HUDEP-2 (cell line): ENCODE measurements at regions not wholly inside any gene's neighbourhood (a gene's known extent, or its start where the extent isn't known, plus 50 kb on each side); places are given as distances from the start of the nearest gene placed in this dataset.

ENCODE experiments used
- DNase-seq, 76 experiments: peaks; one replicate each; lab custom pipeline; 2025; ENCODE audit not compliant: unreplicated experiment in 76 of 76; lab: John Stamatoyannopoulos, UW

DNA sequence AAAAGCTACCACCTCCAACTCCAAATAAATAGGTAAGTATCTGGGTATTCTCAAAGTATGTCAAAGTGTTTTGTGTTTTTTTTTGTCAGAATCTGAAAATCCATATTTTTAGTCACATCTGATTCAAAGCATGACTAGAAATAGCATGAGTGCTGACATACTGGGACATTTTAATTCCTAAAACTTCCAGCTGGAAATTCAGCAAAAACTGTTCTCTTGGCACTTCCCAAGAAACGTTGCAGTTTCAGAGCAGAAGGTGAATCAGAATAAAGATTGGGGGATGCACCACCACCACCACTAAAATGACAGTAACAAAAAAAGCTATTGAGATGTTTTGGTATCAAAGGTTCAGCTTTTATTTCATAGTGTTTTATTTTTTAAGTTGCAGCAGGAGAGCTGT lies 724.6 kb upstream of the CELF2 start:
- no peak for DNase-seq

DNA sequence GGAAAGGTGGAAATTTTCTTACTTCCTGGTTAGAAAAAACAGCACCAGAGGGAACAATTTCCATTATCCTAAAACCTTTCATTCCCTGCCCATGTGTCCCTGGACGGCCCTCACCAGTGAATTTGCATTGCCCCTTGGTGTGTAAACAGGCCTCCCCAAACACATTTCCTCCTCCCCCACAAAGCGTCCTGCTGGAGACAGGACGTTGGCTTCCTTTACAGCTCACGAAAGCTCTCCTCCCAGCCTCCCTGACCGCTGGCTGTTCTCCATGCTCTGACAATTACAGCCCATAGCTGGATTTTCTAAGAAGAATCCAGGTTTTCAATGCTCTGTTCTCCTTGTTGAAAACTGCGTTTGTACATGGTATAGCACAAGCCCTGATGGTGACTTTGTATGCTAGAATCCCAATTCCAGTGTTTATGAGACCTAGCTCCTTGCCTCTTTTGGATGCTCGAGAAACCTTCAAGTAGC lies 724.2 kb upstream of the CELF2 start:
- no peak for DNase-seq

DNA sequence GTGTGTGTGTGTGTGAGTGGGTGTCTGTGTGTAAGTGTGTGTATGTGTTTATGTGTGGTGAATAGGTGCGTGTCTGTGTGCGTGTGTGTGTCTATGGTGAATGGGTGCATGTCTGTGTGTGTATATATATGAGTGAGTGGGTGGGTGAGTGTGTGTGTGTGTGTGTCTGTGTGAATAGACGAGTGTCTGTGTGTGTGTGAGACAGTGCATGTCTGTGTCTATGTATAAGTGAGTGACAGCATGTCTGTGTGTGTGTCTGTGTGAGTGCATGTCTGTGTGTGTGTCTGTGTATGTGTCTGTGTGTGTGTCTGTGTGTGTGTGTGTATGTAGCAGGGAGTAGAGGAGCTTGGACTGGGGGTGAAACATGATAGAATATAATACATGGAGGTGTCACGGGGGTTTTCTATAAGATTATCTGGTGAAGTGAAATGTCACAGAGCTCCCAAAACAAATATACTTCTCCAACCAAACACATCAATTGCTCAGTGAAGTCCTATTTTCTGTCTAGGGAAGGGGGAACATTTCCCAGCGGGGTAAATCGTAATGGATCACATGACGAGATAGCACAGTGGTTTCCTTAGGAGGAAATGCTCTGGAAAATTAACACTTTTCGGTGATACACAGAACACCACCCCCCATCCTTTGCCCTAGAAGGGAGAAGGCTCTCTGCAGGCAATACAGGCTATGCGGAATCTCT lies 723.3 kb upstream of the CELF2 start:
- DNase-seq = no peak

DNA sequence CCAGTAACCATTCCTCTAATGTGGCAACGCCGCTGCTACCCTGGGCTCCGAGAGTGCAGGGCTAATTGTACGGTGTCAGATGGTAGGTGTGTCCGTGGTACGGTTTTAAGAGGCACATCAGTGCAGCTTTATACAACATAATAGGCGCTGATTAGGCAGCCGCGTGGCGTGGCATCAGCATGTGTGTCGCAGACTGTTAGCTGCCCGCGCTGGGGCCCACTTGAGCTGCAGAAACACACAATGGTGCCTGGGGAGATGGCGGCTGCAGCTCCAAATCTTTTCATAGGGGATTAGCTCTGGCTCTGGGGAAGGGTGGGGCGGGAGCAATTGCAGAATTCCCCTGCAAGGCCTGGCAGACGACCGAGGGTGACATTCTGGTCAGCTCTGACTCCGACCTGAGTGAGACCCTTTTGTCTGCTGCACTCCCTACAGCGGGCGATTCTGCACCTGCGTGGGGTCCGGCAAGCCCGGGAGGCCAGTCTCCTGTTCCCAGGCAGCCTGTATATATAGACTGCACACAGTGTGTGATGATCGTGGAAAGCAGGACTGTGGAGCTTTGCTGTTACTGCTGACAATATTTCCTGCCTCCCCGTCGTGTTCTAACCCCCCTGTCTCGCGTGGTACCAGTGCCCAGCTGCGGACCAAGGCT lies 722.7 kb upstream of the CELF2 start:
- DNase-seq = no peak

DNA sequence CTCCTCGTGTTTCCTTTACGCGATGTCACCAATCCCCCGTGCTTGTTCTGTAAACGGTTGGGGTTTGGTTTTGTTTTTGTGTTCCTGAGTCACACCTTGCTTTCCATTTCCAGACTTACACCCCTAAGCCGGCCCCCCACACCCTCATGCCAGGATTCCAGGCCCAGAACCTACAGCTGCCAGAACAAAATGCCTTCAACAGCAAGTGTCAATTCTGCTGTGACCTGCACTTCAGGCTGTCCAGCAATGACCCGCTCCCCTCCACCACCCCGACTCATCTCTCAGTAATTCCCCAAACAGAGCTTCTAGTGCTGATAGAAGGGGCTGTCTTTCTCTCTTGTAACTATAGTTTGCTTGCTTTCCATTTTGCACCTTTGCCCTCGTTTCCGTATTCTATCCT lies 722.1 kb upstream of the CELF2 start:
- no peak for DNase-seq

DNA sequence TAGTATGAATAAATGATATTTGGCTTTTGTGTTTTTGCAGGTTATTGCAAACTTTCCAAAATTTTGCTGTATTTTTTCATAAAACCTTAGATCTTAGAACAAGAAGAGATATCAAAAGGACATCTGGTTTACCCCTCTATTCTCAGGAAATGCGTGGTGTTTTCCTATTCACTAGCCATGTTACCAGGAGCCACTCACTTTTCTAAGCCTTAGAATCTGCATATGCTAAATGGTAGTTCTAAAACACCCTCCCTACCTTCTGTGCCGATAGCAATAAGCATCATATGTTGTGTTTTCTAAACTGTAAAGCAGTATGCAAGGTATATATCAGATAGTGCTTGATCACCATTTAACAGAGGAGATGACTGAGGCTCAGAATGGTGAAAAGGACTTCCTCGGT lies 715.0 kb upstream of the CELF2 start:
- no peak for DNase-seq

DNA sequence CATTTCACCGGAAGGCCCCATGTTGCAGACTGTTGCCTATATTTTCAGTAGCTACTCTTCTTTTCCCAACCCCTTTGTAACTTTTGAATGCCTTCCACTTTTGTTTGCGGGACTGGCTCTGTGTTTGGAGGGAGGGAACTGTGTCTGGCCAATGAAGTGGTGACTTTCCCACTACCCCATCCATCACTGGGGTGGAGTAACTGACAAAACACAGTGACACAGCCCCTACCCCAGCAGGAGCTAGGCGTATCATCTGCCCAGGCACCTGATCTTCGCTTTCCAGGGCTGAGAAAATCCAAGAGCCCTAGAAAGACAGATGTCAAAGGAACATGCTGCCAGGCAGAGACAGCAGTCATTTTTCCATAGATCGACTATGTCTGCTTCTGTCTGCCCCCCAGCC lies 710.6 kb upstream of the CELF2 start:
- DNase-seq = no peak

DNA sequence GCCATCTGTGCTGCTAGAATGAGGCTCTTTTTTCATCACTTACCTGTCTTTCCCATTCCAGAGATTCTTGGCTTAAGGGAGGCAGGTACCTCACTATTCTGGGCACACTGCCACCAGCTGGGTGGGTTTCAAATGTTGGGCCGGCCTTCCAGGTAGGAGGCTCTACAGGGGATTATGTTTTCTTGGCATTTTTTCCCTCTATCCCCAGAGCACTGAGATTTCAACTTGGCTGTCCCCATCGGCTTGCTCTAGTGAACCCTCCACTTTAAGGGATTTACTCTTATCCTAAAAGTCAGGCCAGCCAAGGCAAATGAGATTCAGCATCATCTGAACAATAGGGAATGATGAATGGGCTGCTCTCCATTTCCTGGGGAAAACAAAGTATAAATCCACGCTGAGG lies 710.1 kb upstream of the CELF2 start:
- no peak for DNase-seq

DNA sequence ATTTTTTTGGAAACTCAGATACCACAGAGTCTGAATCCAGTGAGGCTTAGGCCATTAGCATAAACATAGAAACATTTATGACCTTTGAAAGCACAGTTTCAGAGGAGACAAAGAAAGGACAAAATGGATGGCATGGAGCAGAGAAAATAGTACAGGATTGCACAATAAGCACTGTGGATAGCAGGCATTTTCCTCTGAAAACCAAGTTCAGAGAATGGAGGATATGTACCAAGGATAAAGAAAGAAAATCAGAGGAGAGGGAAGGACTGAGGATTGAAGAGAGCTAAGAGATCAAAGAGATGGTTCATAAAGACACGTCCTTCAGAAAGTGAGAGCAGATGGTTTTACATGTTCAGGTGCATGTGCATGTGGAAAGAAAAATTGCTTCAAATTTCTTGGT lies 707.2 kb upstream of the CELF2 start:
- DNase-seq = no peak

DNA sequence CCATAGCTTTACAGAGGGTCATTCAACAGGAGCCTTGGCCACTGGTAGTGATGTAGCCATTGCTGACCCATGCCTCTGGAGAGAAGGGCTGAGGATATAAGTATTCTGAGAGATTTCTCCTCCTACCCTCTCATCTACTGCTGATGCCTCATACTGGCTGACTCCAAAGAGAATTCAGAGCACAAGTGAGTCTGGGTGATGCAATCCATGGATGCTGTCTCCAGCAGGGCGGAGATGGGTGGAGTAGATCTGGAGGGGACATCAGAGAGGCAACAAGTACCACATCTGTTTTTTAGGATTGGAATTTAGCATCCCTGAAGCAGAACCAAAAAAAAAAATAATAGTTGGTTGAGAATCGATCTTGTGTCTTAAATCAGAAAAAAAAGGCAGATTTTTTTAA lies 705.7 kb upstream of the CELF2 start:
- DNase-seq = no peak

DNA sequence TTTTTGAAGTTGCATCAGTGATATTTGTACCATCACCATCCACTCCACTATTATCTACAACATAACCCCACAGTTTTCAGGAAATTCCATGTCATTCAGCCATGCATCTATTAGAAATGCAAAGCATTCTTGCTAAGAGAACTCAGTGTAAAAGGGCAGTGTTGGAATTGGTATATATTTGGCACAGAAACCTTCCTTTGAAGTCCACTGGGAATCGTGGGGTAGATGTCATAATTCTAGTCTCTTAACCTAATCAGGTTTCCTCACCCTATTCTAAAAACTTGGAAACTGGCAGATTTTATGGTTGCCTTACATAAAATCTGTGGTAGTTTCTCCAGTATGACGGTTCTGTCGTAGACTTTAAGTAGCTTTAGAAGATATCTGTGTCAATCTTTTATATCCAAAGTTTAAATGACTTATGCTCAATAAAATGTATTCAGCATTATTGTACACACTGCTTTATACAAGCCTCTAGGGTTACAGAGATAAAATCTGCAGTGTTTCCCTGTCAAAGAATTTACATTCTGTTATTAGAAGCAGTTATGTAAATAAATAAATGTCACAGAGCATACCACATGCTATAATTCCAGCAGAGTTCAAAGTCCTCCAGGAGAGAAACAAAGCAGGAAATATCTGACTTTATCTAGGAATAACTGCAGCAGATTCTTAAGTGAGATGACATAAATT lies 704.4 kb upstream of the CELF2 start:
- no peak for DNase-seq

DNA sequence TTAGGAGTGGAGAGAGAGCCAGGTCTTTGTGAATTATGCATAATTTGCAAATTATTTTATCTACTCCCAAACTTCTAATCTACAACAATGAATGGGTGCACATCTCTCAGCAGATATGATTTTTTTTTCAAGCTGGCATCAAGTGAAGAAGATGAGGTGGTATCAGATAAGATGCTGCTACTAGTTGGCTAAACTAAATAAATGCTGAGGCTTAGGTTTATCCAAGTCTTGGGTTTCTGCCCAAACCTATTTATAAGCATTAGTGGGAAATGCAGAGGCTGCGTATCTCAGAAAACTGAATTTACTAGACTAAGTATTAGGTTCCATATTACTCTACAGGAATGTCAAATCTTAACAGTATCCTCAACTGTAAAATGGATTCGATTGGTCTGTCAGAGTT lies 703.0 kb upstream of the CELF2 start:
- DNase-seq = no peak

DNA sequence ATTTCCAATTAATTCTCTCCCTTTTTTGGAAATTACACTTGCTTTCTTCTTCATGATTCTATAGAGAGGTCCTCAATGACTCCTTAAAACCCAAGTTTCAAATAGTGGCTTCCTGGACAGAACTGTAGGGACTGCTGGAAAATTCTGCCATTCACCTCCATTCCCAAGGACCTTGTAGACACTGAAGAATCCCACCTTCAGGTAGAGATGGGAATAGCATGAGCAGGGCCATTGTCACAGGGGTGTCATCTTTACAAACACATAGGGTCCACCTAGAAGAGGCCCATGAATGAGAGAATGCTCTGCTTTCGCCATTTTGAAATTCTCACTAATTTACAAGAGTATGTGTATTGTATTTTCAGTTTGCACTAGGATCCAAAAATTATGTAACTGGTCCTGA lies 701.7 kb upstream of the CELF2 start:
- DNase-seq = no peak

DNA sequence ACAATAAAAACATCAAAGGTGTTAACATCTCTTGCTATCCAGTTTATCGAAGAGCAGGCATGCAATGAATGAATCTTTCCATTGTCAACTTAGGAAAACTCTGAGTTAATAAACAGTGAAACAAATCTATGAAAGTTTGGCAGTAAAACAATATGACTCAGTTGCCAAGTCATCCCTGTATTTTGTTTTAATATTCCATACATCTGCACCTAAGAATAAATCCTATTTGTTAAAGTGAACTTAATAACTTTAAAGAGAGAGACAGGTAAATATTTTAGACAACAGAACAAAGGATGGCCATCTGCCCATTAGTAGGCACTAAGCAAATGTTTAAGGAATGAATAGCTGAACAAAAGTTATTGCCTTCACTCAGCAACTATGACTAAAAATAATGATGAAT lies 700.5 kb upstream of the CELF2 start:
- DNase-seq = no peak

DNA sequence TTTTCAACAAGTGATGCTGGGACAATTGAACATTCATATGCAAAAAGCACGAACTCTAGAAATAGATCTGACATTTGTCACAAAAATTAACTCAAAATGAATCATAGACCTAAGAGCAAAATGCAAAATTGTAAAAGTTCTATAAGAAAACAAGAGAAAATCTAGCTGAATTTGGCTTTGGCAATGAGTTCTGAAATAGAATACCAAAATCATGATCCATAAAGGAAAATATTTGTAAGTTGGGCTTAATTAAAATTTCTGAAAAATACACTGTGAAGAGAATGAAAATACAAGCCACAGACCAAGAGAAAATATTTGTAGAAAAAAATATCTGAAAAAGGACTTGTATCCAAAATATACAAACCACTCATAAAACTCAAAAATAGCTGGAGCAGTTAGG lies 698.8 kb upstream of the CELF2 start:
- DNase-seq = no peak

DNA sequence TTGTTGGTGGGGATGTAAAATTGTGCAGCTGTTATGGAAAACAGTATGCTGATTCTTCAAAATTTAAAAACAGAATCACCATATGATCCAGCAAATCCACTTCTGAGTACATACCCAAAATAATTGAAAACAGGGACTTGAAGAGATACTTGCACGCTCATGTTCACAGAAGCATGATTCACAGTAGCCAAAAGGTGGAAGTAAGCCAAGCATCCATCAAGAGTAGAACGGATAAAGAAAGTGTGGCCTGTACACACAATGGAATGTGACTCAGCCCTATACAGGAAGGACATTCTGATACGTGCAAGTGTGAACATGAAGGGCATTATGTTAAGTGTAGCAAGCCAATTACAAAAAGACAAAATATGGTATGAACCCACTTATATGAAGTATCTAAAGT lies 696.7 kb upstream of the CELF2 start:
- DNase-seq = no peak

DNA sequence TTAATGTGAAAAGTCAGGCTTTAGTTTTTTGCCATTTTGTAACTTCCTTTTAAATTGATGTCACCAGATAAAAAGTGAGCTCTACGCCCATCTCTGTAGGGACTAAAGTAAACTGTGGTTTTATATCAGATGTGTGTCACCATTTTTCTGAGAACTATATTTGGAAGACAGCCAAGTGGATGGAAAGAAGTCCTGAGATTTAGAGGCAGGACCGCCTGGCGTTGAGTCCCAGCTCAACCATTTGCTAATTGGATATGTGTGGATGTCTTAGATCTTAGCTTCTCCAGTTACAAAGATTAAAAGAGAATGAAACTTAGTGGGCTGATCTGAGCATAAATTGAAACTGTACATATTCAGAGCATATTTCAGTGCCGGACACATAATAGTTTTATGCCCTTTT lies 691.6 kb upstream of the CELF2 start:
- DNase-seq = peak in 13 of 76 experiments; percentile 1 to 28 (median 7)

DNA sequence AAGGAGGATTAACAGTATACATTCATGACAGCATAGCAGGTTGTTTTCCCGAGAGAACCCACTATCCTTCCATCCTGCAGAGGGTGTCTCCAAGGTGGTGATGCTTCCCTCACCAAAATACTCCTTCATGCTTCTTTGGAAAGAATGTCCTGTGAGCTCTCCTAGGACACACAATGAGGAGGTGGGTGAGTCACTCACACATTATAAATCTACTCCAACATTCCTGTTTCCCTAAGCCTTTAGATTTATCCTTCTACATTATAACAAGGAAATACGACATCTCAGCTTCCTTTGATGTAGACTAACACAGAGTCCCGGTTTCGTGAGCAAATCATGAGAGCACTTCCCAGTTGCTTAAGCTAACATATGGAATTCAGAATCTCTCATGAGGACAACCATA lies 689.7 kb upstream of the CELF2 start:
- DNase-seq = no peak

DNA sequence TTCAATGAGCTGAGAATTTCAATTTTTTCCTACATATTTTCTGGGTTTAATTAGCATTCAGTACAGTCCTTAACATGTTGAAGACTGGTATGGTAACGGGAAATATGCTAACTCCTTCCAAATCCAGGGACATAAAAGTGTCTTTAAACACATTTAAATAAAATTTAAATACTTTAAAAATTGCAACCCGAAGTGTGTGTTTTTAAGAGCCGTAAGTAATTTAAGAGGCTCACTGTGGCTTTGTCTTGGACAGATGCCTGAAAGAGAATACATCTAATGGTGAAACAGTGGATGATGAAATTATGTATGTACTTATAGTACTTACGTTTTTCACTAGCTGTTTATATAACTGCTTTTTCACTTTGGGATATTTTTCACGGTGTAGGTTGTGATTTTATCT lies 687.3 kb upstream of the CELF2 start:
- DNase-seq = no peak

DNA sequence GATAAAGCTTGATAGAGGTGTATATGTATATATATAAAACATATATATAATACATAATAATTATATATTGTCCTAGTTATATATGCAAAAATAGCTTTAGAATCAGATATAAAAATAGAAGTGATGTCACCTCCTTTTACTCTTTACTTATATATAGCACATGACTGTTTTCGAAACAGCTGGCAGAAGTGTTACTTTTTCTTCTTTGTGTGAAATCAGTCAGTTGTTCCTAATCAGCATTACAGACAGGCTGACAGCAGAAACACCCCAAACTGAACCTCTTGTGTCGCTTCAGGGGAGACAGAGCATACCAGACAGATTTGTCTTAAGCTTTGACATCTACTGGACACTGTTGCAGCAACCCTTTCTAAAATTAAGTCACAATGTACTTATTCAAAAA lies 684.9 kb upstream of the CELF2 start:
- no peak for DNase-seq

DNA sequence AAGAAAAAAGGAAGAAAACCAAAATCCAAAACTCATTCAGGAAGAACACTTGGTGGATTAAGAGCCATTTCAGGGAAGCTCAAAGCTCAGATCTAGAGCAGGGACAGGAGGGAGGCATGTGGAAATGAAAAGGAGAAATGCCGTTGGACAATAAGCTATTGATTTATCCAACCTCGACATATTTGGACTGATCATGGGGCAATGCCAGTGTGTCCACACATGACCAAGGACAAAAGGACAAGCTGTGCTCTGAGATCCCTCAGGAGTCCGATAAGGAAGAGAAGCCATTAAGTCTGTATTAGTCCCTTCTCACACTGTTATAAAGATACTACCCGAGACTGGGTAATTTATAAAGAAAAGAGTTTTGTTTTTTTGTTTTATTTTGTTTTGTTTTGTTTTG lies 684.0 kb upstream of the CELF2 start:
- no peak for DNase-seq

DNA sequence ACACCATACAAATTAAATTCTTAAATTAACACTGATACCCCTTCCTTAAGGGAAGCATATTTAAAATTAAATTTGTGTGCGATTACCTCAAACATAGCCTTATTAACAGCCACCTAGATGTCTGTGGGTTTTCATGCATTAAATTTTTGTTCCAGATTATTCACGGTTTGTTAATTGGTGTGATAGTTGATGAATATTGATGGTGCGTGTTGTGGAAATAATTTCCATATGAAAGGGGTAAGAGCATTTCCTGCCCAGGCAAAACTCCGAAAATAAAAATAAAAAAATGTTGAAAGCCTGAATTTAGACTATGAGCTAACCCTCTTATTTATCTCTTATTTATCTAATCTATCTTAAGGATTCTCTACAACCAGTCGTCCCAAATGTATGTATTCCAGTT lies 679.3 kb upstream of the CELF2 start:
- no peak for DNase-seq
